Right cardiac atrium (tissue), 5 donors: ENCODE measurements at regions not wholly inside any gene's neighbourhood (a gene's known extent, or its start where the extent isn't known, plus 50 kb on each side); places are given as distances from the start of the nearest gene placed in this dataset.

ENCODE experiments used
- ATAC-seq, 2 donors: fragments of 200-7000 bp; cut with Tn5 transposase; one replicate each; pipeline versions ENCODE4 v1.8.0 to v1.9.1; 2020; ENCODE audit warnings: moderate library complexity in 2 of 2, mild to moderate bottlenecking in 1 of 2
- DNase-seq, 3 donors: peaks; one replicate each; pipeline ENCODE4 v3.0.0-alpha.2; 2020
- H3K27ac ChIP-seq: one replicate; pipeline ENCODE4 v1.5.1; 2013; ENCODE audit warnings: mild to moderate bottlenecking, low read length, control low read depth, moderate library complexity
- H3K27me3 ChIP-seq: one replicate; pipeline ENCODE4 v1.6.1; 2013; ENCODE audit not compliant: control insufficient read depth, insufficient read depth
- H3K4me1 ChIP-seq: one replicate; pipeline ENCODE4 v1.6.1; 2013; ENCODE audit warnings: low read length; ENCODE audit not compliant: control insufficient read depth, insufficient read depth
- H3K4me3 ChIP-seq: one replicate; pipeline ENCODE4 v1.5.1; 2013; ENCODE audit warnings: low read length, control low read depth
- H3K9me3 ChIP-seq: one replicate; pipeline ENCODE4 v1.6.1; 2013; ENCODE audit warnings: low read length; ENCODE audit not compliant: control insufficient read depth
- WGBS: extraction: QIAGEN DNeasy Blood & Tissue Kit; methylation state at CpG from one replicate; pipeline ENCODE4 v1.1.7; 2013; 5-methylcytosine and 5-hydroxymethylcytosine counted together
- intact Hi-C, 4 donors: fragments of 100-400 bp; cut with DNase I; formaldehyde crosslinking; loops; one replicate each; pipeline versions ENCODE4 v1.11.0 to v1.14.0; 2022 to 2023
- donor health status: healthy with polysubstance abuse.
- donor health status: DM: no; HTN: yes; CAD: no.
- donor health status: DM: no; HTN: no; CAD: no.
- donor health status: DM: no; HTN: yes; CAD: no; lungs with severe emphysema.
- donor health status: DM: yes; HTN: yes; CAD: no.

DNA sequence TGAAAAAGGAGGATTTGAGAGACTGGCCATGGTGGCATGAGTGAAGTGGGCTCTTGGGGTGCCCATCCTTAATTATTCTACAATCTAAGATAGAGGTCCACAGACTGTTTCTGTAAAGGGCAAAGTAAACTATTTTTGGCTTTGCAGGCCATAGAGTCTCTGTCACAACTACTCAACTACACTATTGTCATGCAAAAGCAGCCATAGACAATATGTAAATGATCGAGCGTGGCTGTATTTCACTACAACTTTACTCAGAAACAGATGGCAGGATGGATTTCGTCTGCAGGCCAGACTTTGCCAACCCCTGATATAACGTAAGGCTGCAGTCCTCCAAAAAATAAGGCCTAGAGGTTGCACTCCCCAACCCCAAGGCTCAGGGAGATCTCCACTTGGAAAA is 58.2 kb upstream of the NAA20 start:
- ATAC-seq (no peak), DNase-seq (no peak)
- no peak overlapping the region for H3K4me3 ChIP-seq
- H3K27ac ChIP-seq, result no peak overlapping the region
- H3K9me3 ChIP-seq, result no peaks in the 10 kb centered on the region
- intact Hi-C loops, result no loop called here
- no peaks in the 10 kb centered on the region for H3K27me3 ChIP-seq
- 80% methylated on average over 4 of the region's 4 CpGs for WGBS
- no peaks in the 10 kb centered on the region for H3K4me1 ChIP-seq

DNA sequence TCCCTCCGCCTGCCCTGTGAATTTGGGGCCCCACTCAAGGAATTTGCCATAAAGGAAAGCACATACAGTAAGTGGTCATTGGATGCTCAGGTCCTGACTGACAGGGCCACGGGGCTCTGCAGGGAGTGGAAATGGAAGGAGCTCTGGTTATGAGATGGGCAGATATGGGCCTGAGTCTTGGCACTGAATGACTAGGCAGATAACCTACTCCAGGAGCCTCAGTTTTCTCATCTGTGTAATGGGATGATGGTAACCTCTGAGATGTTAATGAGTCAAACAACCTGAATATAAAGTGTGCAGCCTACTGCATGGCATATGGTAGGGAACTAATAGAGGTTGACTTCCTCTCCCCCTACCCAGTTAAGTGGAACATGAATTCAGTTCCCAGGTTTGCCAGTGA is 56.4 kb upstream of the NAA20 start:
- intact Hi-C loops, result no loop called here
- no peaks in the 10 kb centered on the region for H3K9me3 ChIP-seq
- ATAC-seq (no peak), DNase-seq (no peak)
- no peak overlapping the region for H3K4me3 ChIP-seq
- H3K27me3 ChIP-seq, result no peaks in the 10 kb centered on the region
- WGBS, result 93% methylated on average over 2 of the region's 2 CpGs
- peaks cover 4% of the 10 kb centered on the region for H3K4me1 ChIP-seq
- H3K27ac ChIP-seq, result no peak overlapping the region

DNA sequence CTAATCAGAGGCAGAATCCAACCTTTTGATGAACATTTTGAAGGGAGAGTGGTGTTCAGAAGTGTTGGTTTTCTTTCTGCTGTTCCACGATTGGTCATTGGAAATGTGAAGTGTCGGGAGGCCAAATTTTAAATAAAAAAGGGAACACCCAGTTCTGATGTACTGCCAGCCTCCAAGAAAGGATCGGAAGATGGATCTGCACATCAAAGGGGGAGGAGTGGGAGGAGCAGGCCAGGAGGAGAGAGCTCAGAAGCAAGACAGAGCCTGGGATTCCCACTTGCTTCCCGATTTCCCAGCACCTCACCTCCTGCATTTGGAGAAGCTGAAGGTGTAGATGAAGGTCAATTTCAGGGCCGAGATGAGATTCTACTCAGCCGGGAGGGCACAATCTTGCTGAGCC is 55.9 kb upstream of the NAA20 start:
- Histone ChIP-seq H3K9me3 (no peaks in the 10 kb centered on the region), H3K4me1 (peaks cover 4% of the 10 kb centered on the region), H3K27me3 (no peaks in the 10 kb centered on the region), H3K27ac (no peak overlapping the region), H3K4me3 (no peak overlapping the region)
- intact Hi-C loops, result no loop called here
- no peak for ATAC-seq
- 73% methylated on average over 6 of the region's 6 CpGs for WGBS
- DNase-seq, result no peak

- 97% methylated on average over 6 of the region's 6 CpGs for WGBS
- H3K9me3 ChIP-seq, result no peaks in the 10 kb centered on the region
- H3K4me1 ChIP-seq, result peaks cover 4% of the 10 kb centered on the region
- ATAC-seq, result no peak
- no peak overlapping the region for H3K27ac ChIP-seq
- no peak for DNase-seq
- no peaks in the 10 kb centered on the region for H3K27me3 ChIP-seq
- no peak overlapping the region for H3K4me3 ChIP-seq
- intact Hi-C loops, result no loop called here
Observed at GRCh38 chr20:19962958-19963357, 54.2 kb upstream of the NAA20 start.

DNA sequence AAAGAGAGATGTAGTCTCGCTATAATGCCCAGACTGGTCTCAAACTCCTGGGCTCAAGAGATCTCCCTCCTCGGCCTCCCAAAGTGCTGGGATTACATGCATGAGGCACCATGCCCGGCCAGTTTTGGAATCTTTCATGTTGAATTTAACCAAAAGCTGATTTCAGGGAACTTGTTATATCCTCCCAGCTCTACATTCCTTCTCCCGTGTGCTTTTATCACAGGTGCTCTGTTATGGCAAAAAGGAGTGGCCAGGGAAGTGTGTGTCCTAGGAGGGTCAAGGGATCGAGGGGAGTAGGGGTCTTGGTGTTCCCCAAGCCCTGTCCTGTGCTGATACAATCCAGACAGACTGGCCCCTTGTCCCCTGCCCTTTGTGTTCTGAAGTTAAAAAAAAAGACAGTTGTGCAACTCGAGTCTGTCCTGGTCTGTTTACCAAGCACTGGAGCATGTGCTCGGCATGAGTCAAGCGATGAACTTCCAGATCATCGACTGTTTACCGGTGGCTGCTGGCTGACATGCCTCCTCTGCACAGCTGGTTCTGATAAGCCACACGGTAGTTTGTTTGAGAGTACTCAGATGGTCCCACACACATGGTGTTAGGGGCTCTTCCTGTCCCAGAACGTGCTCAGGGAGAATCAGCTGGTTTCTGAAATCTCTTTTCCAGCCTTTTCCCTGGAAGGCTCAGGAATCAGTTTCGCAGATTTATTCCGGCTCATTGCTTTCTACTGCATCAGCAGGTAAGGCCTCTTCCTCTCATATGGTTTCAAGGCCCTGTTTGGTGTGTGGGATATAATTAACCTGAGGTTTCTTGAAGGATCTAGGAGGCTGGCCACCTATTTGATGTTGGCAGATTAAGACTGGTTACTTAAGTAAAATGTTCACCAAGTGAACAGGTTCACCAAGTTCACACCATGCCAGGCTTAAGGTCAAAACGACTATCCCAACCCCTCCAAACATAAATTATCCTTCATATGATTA is 52.6 kb upstream of the NAA20 start:
- Histone ChIP-seq H3K9me3 (no peaks in the 10 kb centered on the region), H3K27me3 (no peaks in the 10 kb centered on the region), H3K4me1 (peaks cover 4% of the 10 kb centered on the region), H3K4me3 (no peak overlapping the region), H3K27ac (peak overlapping the region; percentile 55)
- intact Hi-C loops, result no loop called here
- WGBS, result 54% methylated on average over 15 of the region's 15 CpGs
- DNase-seq, result peak in 2 of 3 donors; percentile 34 to 62
- ATAC-seq, result peak; percentile 69 to 72

GRCh38 chr20:19966840-19967239 is 50.3 kb upstream of the NAA20 start:
- ATAC-seq, result no peak
- H3K27ac ChIP-seq, result no peak overlapping the region
- WGBS, result 72% methylated on average over 1 of the region's 1 CpG
- H3K4me1 ChIP-seq, result peaks cover 4% of the 10 kb centered on the region
- H3K9me3 ChIP-seq, result no peaks in the 10 kb centered on the region
- DNase-seq, result no peak
- no peak overlapping the region for H3K4me3 ChIP-seq
- intact Hi-C loops, result no loop called here
- no peaks in the 10 kb centered on the region for H3K27me3 ChIP-seq
